ENCODE measurements at regions not wholly inside any gene's neighbourhood (a gene's known extent, or its start where the extent isn't known, plus 50 kb on each side); places are given as distances from the start of the nearest gene placed in this dataset.

DNA sequence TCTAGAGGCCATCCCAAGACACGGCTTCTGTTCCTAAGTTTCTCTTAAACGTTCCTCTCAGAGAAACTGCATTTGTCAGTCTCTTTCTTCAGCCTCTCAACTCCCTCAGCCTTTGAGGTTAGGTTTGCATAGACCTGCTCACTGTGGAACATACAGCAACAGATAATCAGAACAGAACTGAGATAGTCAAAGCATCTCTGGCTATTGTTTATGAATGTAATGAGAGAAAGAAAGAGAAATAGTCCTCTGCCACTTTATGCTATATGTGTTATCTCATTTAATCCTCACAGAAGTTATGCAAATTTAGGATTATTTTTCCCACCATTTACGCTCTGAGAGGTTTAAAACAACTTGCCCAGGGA is 190.6 kb downstream of the PHLDA1 start:
- TF ChIP-seq POLR2A (IDR thresholded peaks at IDR 0.05), result no peak
- no peak for TF ChIP-seq POLR2AphosphoS5 (IDR thresholded peaks at IDR 0.05)
- TF ChIP-seq, protein P1, sequence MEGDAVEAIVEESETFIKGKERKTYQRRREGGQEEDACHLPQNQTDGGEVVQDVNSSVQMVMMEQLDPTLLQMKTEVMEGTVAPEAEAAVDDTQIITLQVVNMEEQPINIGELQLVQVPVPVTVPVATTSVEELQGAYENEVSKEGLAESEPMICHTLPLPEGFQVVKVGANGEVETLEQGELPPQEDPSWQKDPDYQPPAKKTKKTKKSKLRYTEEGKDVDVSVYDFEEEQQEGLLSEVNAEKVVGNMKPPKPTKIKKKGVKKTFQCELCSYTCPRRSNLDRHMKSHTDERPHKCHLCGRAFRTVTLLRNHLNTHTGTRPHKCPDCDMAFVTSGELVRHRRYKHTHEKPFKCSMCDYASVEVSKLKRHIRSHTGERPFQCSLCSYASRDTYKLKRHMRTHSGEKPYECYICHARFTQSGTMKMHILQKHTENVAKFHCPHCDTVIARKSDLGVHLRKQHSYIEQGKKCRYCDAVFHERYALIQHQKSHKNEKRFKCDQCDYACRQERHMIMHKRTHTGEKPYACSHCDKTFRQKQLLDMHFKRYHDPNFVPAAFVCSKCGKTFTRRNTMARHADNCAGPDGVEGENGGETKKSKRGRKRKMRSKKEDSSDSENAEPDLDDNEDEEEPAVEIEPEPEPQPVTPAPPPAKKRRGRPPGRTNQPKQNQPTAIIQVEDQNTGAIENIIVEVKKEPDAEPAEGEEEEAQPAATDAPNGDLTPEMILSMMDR (IDR thresholded peaks at IDR 0.05), result no peak

Data from prostate gland (tissue), 2 donors.